Esophagus muscularis mucosa (tissue), 4 donors: ENCODE measurements at regions not wholly inside any gene's neighbourhood (a gene's known extent, or its start where the extent isn't known, plus 50 kb on each side); places are given as distances from the start of the nearest gene placed in this dataset.

Source experiments
- DNase-seq: peaks from one replicate; pipeline ENCODE4 v3.0.0-alpha.2; 2017; ENCODE audit errors: extremely low spot score
- H3K27ac ChIP-seq, 4 donors: fragments of 200-600 bp; sonication (generic); replicated peaks in 1 of 4; 1 replicate in 3 of 4; 2 replicates in 1 of 4; pipeline ENCODE4 v1.5.1; 2016 to 2019; ENCODE audit warnings: mild to moderate bottlenecking in 1 of 4
- H3K27me3 ChIP-seq, 4 donors: fragments of 200-600 bp; sonication (generic); one replicate each; pipeline versions ENCODE4 v1.5.1 to v1.6.0; 2016 to 2019
- H3K36me3 ChIP-seq, 4 donors: fragments of 200-600 bp; sonication (generic); one replicate each; pipeline ENCODE4 v1.5.1; 2016 to 2019
- H3K4me1 ChIP-seq, 4 donors: fragments of 200-600 bp; sonication (generic); one replicate each; pipeline ENCODE4 v1.5.1; 2016 to 2019
- H3K4me3 ChIP-seq, 4 donors: fragments of 200-600 bp; sonication (generic); 1 replicate in 2 of 4; 2 replicates in 2 of 4; pipeline ENCODE4 v1.5.1; 2016 to 2019; ENCODE audit warnings: mild to moderate bottlenecking in 4 of 4, moderate library complexity in 1 of 4
- H3K9me3 ChIP-seq, 4 donors: fragments of 200-600 bp; sonication (generic); 1 replicate in 3 of 4; 2 replicates in 1 of 4; pipeline ENCODE4 v1.5.1; 2016 to 2019
- CTCF ChIP-seq, 3 experiments: fragments of 200-600 bp in 2 of 3; fragments of 450-650 bp in 1 of 3; sonication (generic) in 2 of 3; IDR thresholded peaks; one replicate each; pipeline ENCODE4 v1.5.1; 2017 to 2019; ENCODE audit warnings: antibody characterized with exemption in 3 of 3, mild to moderate bottlenecking in 2 of 3, moderate library complexity in 1 of 3
- EP300 ChIP-seq: sonication (generic); formaldehyde crosslinking; IDR thresholded peaks from one replicate; pipeline ENCODE4 v1.6.1; 2017; ENCODE audit warnings: antibody characterized with exemption
- POLR2A ChIP-seq: fragments of 450-650 bp; IDR thresholded peaks from one replicate; pipeline ENCODE4 v1.6.1; 2017; ENCODE audit warnings: antibody characterized with exemption, moderate library complexity, mild to moderate bottlenecking, low read depth
- POLR2AphosphoS5 ChIP-seq, 2 donors: sonication (generic); formaldehyde crosslinking; IDR thresholded peaks; one replicate each; pipeline ENCODE4 v1.6.1; 2017; ENCODE audit warnings: antibody characterized with exemption in 2 of 2
- WGBS: methylation state at CpG from one replicate; pipeline ENCODE4 v1.1.5; 2018; 5-methylcytosine and 5-hydroxymethylcytosine counted together
- intact Hi-C: fragments of 100-400 bp; cut with DNase I; formaldehyde crosslinking; loops from one replicate; pipeline ENCODE4 v1.15.1; 2023

- Histone ChIP-seq H3K9me3 (peaks cover 0 to 7% (median 0%) of the 10 kb centered on the region in 4 donors), H3K4me1 (peaks cover 0 to 17% (median 9%) of the 10 kb centered on the region in 4 donors), H3K27me3 (peaks cover 0 to 4% (median 0%) of the 10 kb centered on the region in 4 donors), H3K4me3 (no peak overlapping the region), H3K36me3 (no peaks in the 10 kb centered on the region), H3K27ac (no peak overlapping the region)
- 18% methylated on average over 2 of the region's 2 CpGs for WGBS
- intact Hi-C loops: no loop called here
- TF ChIP-seq EP300 (no peak), POLR2A (no peak), POLR2AphosphoS5 (IDR thresholded peaks at IDR 0.05) (no peak), CTCF (IDR thresholded peaks at IDR 0.05) (no peak)
- DNase-seq: no peak
These were observed 59.7 kb upstream of the VCX3B start for GRCh38 chrX:8404926-8405325.

DNA sequence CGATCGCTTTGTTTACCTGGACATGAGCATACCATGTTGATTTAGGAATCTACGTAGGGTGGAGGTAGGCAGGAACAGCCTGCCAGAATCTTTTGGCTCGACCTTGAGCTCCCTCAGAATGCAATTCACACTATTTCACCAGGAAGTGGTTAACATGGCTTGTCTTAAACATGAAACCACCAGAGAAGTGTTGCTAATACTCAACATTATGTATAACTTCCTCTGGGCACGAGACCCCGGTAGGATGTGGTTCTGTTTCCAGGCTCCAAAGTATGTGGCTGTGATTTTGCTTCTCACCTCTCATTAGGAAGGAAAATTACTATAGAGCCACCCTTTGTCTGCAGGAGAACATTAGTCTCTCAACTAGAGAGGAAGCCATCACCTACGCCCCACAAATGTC is 59.0 kb upstream of the VCX3B start:
- intact Hi-C loops: no loop called here
- H3K36me3 ChIP-seq: no peaks in the 10 kb centered on the region
- peaks cover 0 to 17% (median 9%) of the 10 kb centered on the region in 4 donors for H3K4me1 ChIP-seq
- no peak overlapping the region for H3K4me3 ChIP-seq
- peaks cover 0 to 7% (median 0%) of the 10 kb centered on the region in 4 donors for H3K9me3 ChIP-seq
- H3K27me3 ChIP-seq: peaks cover 0 to 4% (median 0%) of the 10 kb centered on the region in 4 donors
- H3K27ac ChIP-seq: no peak overlapping the region
- TF ChIP-seq POLR2A (no peak), POLR2AphosphoS5 (IDR thresholded peaks at IDR 0.05) (no peak), CTCF (IDR thresholded peaks at IDR 0.05) (no peak), EP300 (no peak)
- WGBS: 73% methylated on average over 7 of the region's 7 CpGs
- DNase-seq: no peak

DNA sequence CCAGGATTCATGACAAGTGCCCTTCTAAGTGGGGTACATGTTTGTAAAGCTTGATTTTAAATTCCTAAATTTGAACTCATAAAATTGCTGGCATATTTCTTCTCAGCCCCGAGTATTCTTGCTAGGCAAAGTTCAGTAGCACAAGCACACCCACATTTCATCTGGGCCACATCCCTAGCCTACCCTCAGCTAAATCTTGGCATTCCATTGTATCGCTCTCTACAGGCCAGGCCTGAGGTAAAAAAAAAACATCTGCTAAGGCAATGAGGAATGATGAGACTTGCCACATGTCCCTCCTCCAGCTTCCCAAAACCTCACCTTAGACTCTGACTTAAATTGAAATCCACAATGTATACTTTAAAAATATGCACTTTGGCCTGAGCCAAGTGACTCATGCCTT is 51.4 kb upstream of the VCX3B start:
- WGBS: 85% methylated on average over 2 of the region's 2 CpGs
- Histone ChIP-seq H3K36me3 (no peaks in the 10 kb centered on the region), H3K27me3 (no peaks in the 10 kb centered on the region), H3K4me3 (no peak overlapping the region), H3K27ac (no peak overlapping the region), H3K9me3 (no peaks in the 10 kb centered on the region), H3K4me1 (no peaks in the 10 kb centered on the region)
- TF ChIP-seq EP300: no peak
- TF ChIP-seq POLR2A: no peak
- TF ChIP-seq POLR2AphosphoS5 (IDR thresholded peaks at IDR 0.05): no peak
- no peak for TF ChIP-seq CTCF (IDR thresholded peaks at IDR 0.05)
- DNase-seq: no peak
- intact Hi-C loops: no loop called here
